Keratinocyte (primary cell): ENCODE measurements at regions not wholly inside any gene's neighbourhood (a gene's known extent, or its start where the extent isn't known, plus 50 kb on each side); places are given as distances from the start of the nearest gene placed in this dataset.

ENCODE experiments used
- DNase-seq: peaks from one replicate; pipeline ENCODE4 v3.0.0-alpha.2; 2011; ENCODE audit warnings: low read depth, missing footprints, low spot score
- FAIRE-seq: peaks from 2 replicates; lab custom pipeline; 2011; peaks lifted over from hg19 to GRCh38; lab: Jason Lieb, UNC
- H2AFZ ChIP-seq: 2 replicates; pipeline ENCODE4 v1.6.0; 2012; ENCODE audit warnings: low read length, control low read depth, inconsistent platforms; ENCODE audit not compliant: control insufficient read depth
- H3K27ac ChIP-seq: 2 replicates; pipeline ENCODE4 v1.5.1; 2011; ENCODE audit warnings: low read length; ENCODE audit not compliant: control insufficient read depth, insufficient read depth
- H3K27me3 ChIP-seq: 3 replicates; pipeline ENCODE4 v1.6.0; 2011; ENCODE audit warnings: low read length; ENCODE audit not compliant: control insufficient read depth, insufficient read depth; ENCODE audit errors: extremely low read depth
- H3K36me3 ChIP-seq, 2 experiments: 2 replicates in 1 of 2; 3 replicates in 1 of 2; pipeline ENCODE4 v1.5.1; 2011; ENCODE audit warnings: low read length in 2 of 2, mild to moderate bottlenecking in 1 of 2; ENCODE audit not compliant: control insufficient read depth in 2 of 2, insufficient read depth in 2 of 2; ENCODE audit errors: extremely low read depth in 1 of 2
- H3K4me1 ChIP-seq: 3 replicates; pipeline ENCODE4 v1.5.1; 2011; ENCODE audit warnings: low read length; ENCODE audit not compliant: control insufficient read depth, insufficient read depth; ENCODE audit errors: extremely low read depth
- H3K4me2 ChIP-seq: 3 replicates; pipeline ENCODE4 v1.6.0; 2011; ENCODE audit warnings: low read depth, low read length; ENCODE audit not compliant: control insufficient read depth, insufficient read depth; ENCODE audit errors: extremely low read depth
- H3K4me3 ChIP-seq, 3 experiments: fragments of 200-600 bp in 1 of 3; sonication (generic) in 1 of 3; 2 replicates in 2 of 3; 3 replicates in 1 of 3; pipeline ENCODE4 v1.5.1; 2011 to 2016; ENCODE audit warnings: low read length in 3 of 3, mild to moderate bottlenecking in 3 of 3, control low read depth in 2 of 3, inconsistent platforms in 1 of 3, low read depth in 1 of 3, mixed read lengths in 1 of 3, mixed run types in 1 of 3, moderate library complexity in 1 of 3; ENCODE audit not compliant: control insufficient read depth in 2 of 3, insufficient read depth in 2 of 3; ENCODE audit errors: extremely low read depth in 1 of 3
- H3K79me2 ChIP-seq: 2 replicates; pipeline ENCODE4 v1.6.0; 2012; ENCODE audit warnings: low read length; ENCODE audit not compliant: control insufficient read depth, insufficient read depth
- H3K9ac ChIP-seq: 3 replicates; pipeline ENCODE4 v1.6.0; 2011; ENCODE audit warnings: low read length; ENCODE audit not compliant: control insufficient read depth, insufficient read depth; ENCODE audit errors: extremely low read depth
- H3K9me1 ChIP-seq: 3 replicates; pipeline ENCODE4 v1.6.0; 2011; ENCODE audit warnings: low read length; ENCODE audit not compliant: control insufficient read depth, insufficient read depth; ENCODE audit errors: extremely low read depth
- H3K9me3 ChIP-seq: 2 replicates; pipeline ENCODE4 v1.5.1; 2012; ENCODE audit warnings: low read depth, low read length; ENCODE audit not compliant: control insufficient read depth
- H4K20me1 ChIP-seq: 3 replicates; pipeline ENCODE4 v1.6.0; 2011; ENCODE audit warnings: low read length; ENCODE audit not compliant: control insufficient read depth, insufficient read depth; ENCODE audit errors: extremely low read depth
- EZH2 ChIP-seq: IDR thresholded peaks from one replicate; pipeline ENCODE4 v1.6.1; 2012; ENCODE audit warnings: inconsistent platforms, mild to moderate bottlenecking, low read length, moderate library complexity
- dilution Hi-C: fragments of 300-500 bp; cut with MboI; formaldehyde crosslinking; loops from one replicate; pipeline ENCODE4 v1.7.0; 2020; ENCODE audit warnings: low sequenced_read_pairs; ENCODE audit not compliant: extremely low pct_ligation_motif_present
- TF ChIP-seq, protein P1 (sequence below), 3 experiments: IDR thresholded peaks in 1 of 3; conservative IDR thresholded peaks in 1 of 3; optimal IDR thresholded peaks in 1 of 3; 2 replicates in 2 of 3; 3 replicates in 1 of 3; pipeline versions ENCODE3 to v1.5.1; 2011; ENCODE audit warnings: low read length in 3 of 3, mild to moderate bottlenecking in 3 of 3, moderate library complexity in 2 of 3, control low read depth in 1 of 3, inconsistent platforms in 1 of 3; ENCODE audit not compliant: insufficient read depth in 2 of 3; ENCODE audit errors: extremely low read depth in 1 of 3

DNA sequence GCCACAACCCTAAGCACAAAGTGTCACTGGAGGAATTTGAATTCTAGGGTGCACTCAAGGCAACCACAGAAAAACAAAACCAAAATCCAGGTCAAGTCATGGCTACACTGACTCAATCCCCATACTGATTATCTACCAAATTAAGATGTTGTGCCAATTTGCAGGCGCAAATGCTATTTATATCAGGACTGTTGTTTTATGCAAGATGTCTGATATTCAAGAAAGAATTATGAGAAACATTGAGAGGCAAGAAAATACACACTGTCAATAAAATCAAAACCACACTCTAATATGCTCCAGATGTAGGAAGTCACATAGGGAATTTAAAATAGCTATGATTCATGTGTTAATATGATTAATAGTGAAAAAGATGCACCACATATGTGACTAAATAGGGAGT lies 141.3 kb upstream of the MINDY3 start:
- no peaks in the 10 kb centered on the region for H3K36me3 ChIP-seq
- no peak overlapping the region for H3K27ac ChIP-seq
- H3K4me2 ChIP-seq = no peak overlapping the region
- H3K9me1 ChIP-seq = no peaks in the 10 kb centered on the region
- H3K4me3 ChIP-seq = no peak overlapping the region
- no peak for TF ChIP-seq EZH2
- TF ChIP-seq, protein P1, sequence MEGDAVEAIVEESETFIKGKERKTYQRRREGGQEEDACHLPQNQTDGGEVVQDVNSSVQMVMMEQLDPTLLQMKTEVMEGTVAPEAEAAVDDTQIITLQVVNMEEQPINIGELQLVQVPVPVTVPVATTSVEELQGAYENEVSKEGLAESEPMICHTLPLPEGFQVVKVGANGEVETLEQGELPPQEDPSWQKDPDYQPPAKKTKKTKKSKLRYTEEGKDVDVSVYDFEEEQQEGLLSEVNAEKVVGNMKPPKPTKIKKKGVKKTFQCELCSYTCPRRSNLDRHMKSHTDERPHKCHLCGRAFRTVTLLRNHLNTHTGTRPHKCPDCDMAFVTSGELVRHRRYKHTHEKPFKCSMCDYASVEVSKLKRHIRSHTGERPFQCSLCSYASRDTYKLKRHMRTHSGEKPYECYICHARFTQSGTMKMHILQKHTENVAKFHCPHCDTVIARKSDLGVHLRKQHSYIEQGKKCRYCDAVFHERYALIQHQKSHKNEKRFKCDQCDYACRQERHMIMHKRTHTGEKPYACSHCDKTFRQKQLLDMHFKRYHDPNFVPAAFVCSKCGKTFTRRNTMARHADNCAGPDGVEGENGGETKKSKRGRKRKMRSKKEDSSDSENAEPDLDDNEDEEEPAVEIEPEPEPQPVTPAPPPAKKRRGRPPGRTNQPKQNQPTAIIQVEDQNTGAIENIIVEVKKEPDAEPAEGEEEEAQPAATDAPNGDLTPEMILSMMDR (optimal IDR thresholded peaks at IDR 0.05 in 1 of 3, IDR thresholded peaks at IDR 0.05 in 1 of 3, conservative IDR thresholded peaks at IDR 0.05 in 1 of 3; ENCODE audit: extremely low read depth in 1 of 3, insufficient read depth in 2 of 3, low read length in 3 of 3) = no peak
- DNase-seq = no peak
- H3K27me3 ChIP-seq = no peaks in the 10 kb centered on the region
- no peak overlapping the region for H3K9ac ChIP-seq
- no peaks in the 10 kb centered on the region for H3K9me3 ChIP-seq
- FAIRE-seq = no peak
- H4K20me1 ChIP-seq = no peaks in the 10 kb centered on the region
- no peaks in the 10 kb centered on the region for H3K4me1 ChIP-seq
- H2AFZ ChIP-seq = no peak overlapping the region
- dilution Hi-C loops = no loop called here
- no peaks in the 10 kb centered on the region for H3K79me2 ChIP-seq

DNA sequence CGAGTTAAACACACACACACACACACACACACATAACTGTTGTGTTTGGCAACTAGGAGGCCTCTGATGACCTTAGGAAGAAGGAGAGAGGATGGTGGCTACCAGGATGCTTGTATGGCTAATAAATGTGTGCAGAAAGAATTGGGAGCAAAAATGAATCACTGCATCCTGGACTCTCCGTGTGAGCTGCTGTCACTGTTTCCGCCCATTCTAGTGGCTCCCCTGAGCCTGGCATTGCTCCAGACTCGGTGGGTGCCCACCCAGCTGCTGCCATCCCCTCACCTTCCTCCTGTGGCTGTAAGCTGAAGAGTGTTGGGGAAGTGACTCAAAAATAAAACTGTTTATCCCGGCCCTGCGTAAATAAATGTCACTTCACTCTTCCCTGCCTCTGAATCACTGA lies 149.5 kb upstream of the MINDY3 start:
- H3K36me3 ChIP-seq = no peaks in the 10 kb centered on the region
- H3K79me2 ChIP-seq = no peaks in the 10 kb centered on the region
- H3K4me1 ChIP-seq = no peaks in the 10 kb centered on the region
- no peak overlapping the region for H2AFZ ChIP-seq
- no peaks in the 10 kb centered on the region for H3K9me1 ChIP-seq
- H3K27me3 ChIP-seq = no peaks in the 10 kb centered on the region
- H3K27ac ChIP-seq = no peak overlapping the region
- TF ChIP-seq, protein P1 (optimal IDR thresholded peaks at IDR 0.05 in 1 of 3, IDR thresholded peaks at IDR 0.05 in 1 of 3, conservative IDR thresholded peaks at IDR 0.05 in 1 of 3; ENCODE audit: extremely low read depth in 1 of 3, insufficient read depth in 2 of 3, low read length in 3 of 3) = no peak
- no peak for TF ChIP-seq EZH2
- dilution Hi-C loops = no loop called here
- DNase-seq = no peak
- H3K9ac ChIP-seq = no peak overlapping the region
- no peak for FAIRE-seq
- H3K4me2 ChIP-seq = no peak overlapping the region
- H4K20me1 ChIP-seq = no peaks in the 10 kb centered on the region
- no peaks in the 10 kb centered on the region for H3K9me3 ChIP-seq
- no peak overlapping the region for H3K4me3 ChIP-seq
